Fibroblast of lung (primary cell): ENCODE measurements at regions not wholly inside any gene's neighbourhood (a gene's known extent, or its start where the extent isn't known, plus 50 kb on each side); places are given as distances from the start of the nearest gene placed in this dataset.

Source experiments
- DNase-seq, 2 donors: peaks; one replicate each; pipeline versions ENCODE4 v3.0.0 to v3.0.0-alpha.2; 2010; ENCODE audit warnings: low read depth in 2 of 2
- H2AFZ ChIP-seq: 2 replicates; pipeline ENCODE4 v1.5.1; 2012; ENCODE audit warnings: low read length, control low read depth, inconsistent platforms
- H3K27ac ChIP-seq: 2 replicates; pipeline ENCODE4 v1.5.1; 2011; ENCODE audit warnings: low read length, control low read depth; ENCODE audit not compliant: insufficient read depth
- H3K27me3 ChIP-seq: 2 replicates; pipeline ENCODE4 v1.5.1; 2011; ENCODE audit warnings: mild to moderate bottlenecking, low read length; ENCODE audit not compliant: control insufficient read depth, insufficient read depth
- H3K36me3 ChIP-seq: 2 replicates; pipeline ENCODE4 v1.5.1; 2011; ENCODE audit warnings: low read length; ENCODE audit not compliant: control insufficient read depth, insufficient read depth
- H3K4me1 ChIP-seq: 2 replicates; pipeline ENCODE4 v1.5.1; 2011; ENCODE audit warnings: low read length; ENCODE audit not compliant: control insufficient read depth, insufficient read depth; ENCODE audit errors: extremely low read depth
- H3K4me2 ChIP-seq: 2 replicates; pipeline ENCODE4 v1.5.1; 2011; ENCODE audit warnings: low read length, control low read depth; ENCODE audit not compliant: insufficient read depth; ENCODE audit errors: extremely low read depth
- H3K4me3 ChIP-seq, 4 experiments: fragments of 200-600 bp in 1 of 4; sonication (generic) in 1 of 4; replicated peaks in 1 of 4; 2 replicates each; pipeline ENCODE4 v1.5.1; 2011 to 2016; ENCODE audit warnings: low read length in 4 of 4, low read depth in 3 of 4, mild to moderate bottlenecking in 3 of 4, control low read depth in 2 of 4, inconsistent platforms in 1 of 4, mixed read lengths in 1 of 4; ENCODE audit not compliant: insufficient read depth in 1 of 4; ENCODE audit errors: control extremely low read depth in 1 of 4
- H3K79me2 ChIP-seq: 2 replicates; pipeline ENCODE4 v1.5.1; 2012; ENCODE audit warnings: mild to moderate bottlenecking, low read length, inconsistent platforms; ENCODE audit not compliant: control insufficient read depth, insufficient read depth
- H3K9ac ChIP-seq: 2 replicates; pipeline ENCODE4 v1.5.1; 2011; ENCODE audit warnings: mild to moderate bottlenecking, low read length, control low read depth; ENCODE audit not compliant: insufficient read depth
- H3K9me3 ChIP-seq: 2 replicates; pipeline ENCODE4 v1.5.1; 2012; ENCODE audit warnings: low read depth, low read length; ENCODE audit not compliant: control insufficient read depth, insufficient read depth
- H4K20me1 ChIP-seq: 2 replicates; pipeline ENCODE4 v1.5.1; 2011; ENCODE audit warnings: low read length; ENCODE audit not compliant: control insufficient read depth, insufficient read depth; ENCODE audit errors: extremely low read depth
- CTCF ChIP-seq, 2 donors: IDR thresholded peaks in 1 of 2; conservative IDR thresholded peaks in 1 of 2; 1 replicate in 1 of 2; 2 replicates in 1 of 2; pipeline ENCODE4 v1.5.1; 2011 to 2012; ENCODE audit warnings: low read length in 2 of 2, control low read depth in 1 of 2, inconsistent platforms in 1 of 2, low read depth in 1 of 2, mild to moderate bottlenecking in 1 of 2
- EZH2 ChIP-seq: IDR thresholded peaks from 2 replicates; pipeline ENCODE4 v1.5.1; 2012; ENCODE audit warnings: low read length, control low read depth, mild to moderate bottlenecking; ENCODE audit errors: missing control alignments

GRCh38 chr19:31801611-31802010, 452.4 kb upstream of the TSHZ3 start:
- Histone ChIP-seq H2AFZ (no peak overlapping the region), H3K4me1 (no peaks in the 10 kb centered on the region), H3K4me3 (no peak overlapping the region), H3K9ac (no peak overlapping the region), H4K20me1 (no peaks in the 10 kb centered on the region), H3K9me3 (no peaks in the 10 kb centered on the region), H3K27me3 (no peaks in the 10 kb centered on the region), H3K4me2 (no peak overlapping the region), H3K27ac (no peak overlapping the region), H3K36me3 (no peaks in the 10 kb centered on the region), H3K79me2 (no peaks in the 10 kb centered on the region)
- TF ChIP-seq EZH2 (no peak), CTCF (conservative IDR thresholded peaks at IDR 0.05 in 1 of 2, IDR thresholded peaks at IDR 0.05 in 1 of 2; ENCODE audit: low read depth in 1 of 2, low read length in 2 of 2) (no peak)
- DNase-seq, result no peak

GRCh38 chr19:31803835-31804446, 454.7 kb upstream of the TSHZ3 start:
- Histone ChIP-seq H3K27me3 (no peaks in the 10 kb centered on the region), H3K36me3 (no peaks in the 10 kb centered on the region), H3K27ac (no peak overlapping the region), H4K20me1 (no peaks in the 10 kb centered on the region), H2AFZ (no peak overlapping the region), H3K9ac (no peak overlapping the region), H3K9me3 (no peaks in the 10 kb centered on the region), H3K4me3 (no peak overlapping the region), H3K4me1 (no peaks in the 10 kb centered on the region), H3K79me2 (no peaks in the 10 kb centered on the region), H3K4me2 (no peak overlapping the region)
- DNase-seq, result no peak
- no peak for TF ChIP-seq CTCF (conservative IDR thresholded peaks at IDR 0.05 in 1 of 2, IDR thresholded peaks at IDR 0.05 in 1 of 2; ENCODE audit: low read depth in 1 of 2, low read length in 2 of 2)
- TF ChIP-seq EZH2, result no peak

GRCh38 chr19:31804668-31805067, 455.4 kb upstream of the TSHZ3 start:
- no peak overlapping the region for H2AFZ ChIP-seq
- no peak overlapping the region for H3K4me3 ChIP-seq
- no peak overlapping the region for H3K4me2 ChIP-seq
- no peak for DNase-seq
- no peak overlapping the region for H3K9ac ChIP-seq
- no peak overlapping the region for H3K27ac ChIP-seq
- H3K9me3 ChIP-seq, result no peaks in the 10 kb centered on the region
- TF ChIP-seq CTCF (conservative IDR thresholded peaks at IDR 0.05 in 1 of 2, IDR thresholded peaks at IDR 0.05 in 1 of 2; ENCODE audit: low read depth in 1 of 2, low read length in 2 of 2) (no peak), EZH2 (no peak)
- no peaks in the 10 kb centered on the region for H3K4me1 ChIP-seq
- no peaks in the 10 kb centered on the region for H3K36me3 ChIP-seq
- H4K20me1 ChIP-seq, result no peaks in the 10 kb centered on the region
- H3K27me3 ChIP-seq, result no peaks in the 10 kb centered on the region
- H3K79me2 ChIP-seq, result no peaks in the 10 kb centered on the region
